RWPE2 (cell line): ENCODE measurements at regions not wholly inside any gene's neighbourhood (a gene's known extent, or its start where the extent isn't known, plus 50 kb on each side); places are given as distances from the start of the nearest gene placed in this dataset.

Experiments
- ATAC-seq: fragments of 200-7000 bp; cut with Tn5 transposase; 3 replicates; pipeline ENCODE4 v1.9.1; 2021; ENCODE audit warnings: low read depth
- DNase-seq: peaks from one replicate; pipeline ENCODE4 v3.0.0-alpha.2; 2020; ENCODE audit warnings: low spot score
- H3K27ac ChIP-seq: fragments of 450-650 bp; 2 replicates; pipeline ENCODE4 v1.5.1; 2017; ENCODE audit warnings: mild to moderate bottlenecking; ENCODE audit not compliant: poor library complexity, severe bottlenecking
- H3K27me3 ChIP-seq: fragments of 250-450 bp; sonication (Bioruptor Pico); 2 replicates; pipeline ENCODE4 v1.5.1; 2021; ENCODE audit warnings: mild to moderate bottlenecking, moderate library complexity; ENCODE audit not compliant: insufficient read depth, poor library complexity, severe bottlenecking
- H3K36me3 ChIP-seq: fragments of 250-450 bp; sonication (Bioruptor Pico); 2 replicates; pipeline ENCODE4 v1.5.1; 2020; ENCODE audit warnings: low read depth, mild to moderate bottlenecking, moderate library complexity
- H3K4me1 ChIP-seq: fragments of 250-450 bp; sonication (Bioruptor Pico); 2 replicates; pipeline ENCODE4 v1.5.1; 2021; ENCODE audit warnings: mild to moderate bottlenecking, moderate library complexity; ENCODE audit not compliant: insufficient read depth, poor library complexity, severe bottlenecking
- H3K4me3 ChIP-seq: fragments of 250-450 bp; sonication (Bioruptor Pico); 2 replicates; pipeline ENCODE4 v1.5.1; 2021; ENCODE audit warnings: mild to moderate bottlenecking, moderate library complexity; ENCODE audit not compliant: severe bottlenecking
- H3K9me3 ChIP-seq: fragments of 250-450 bp; sonication (Bioruptor Pico); 2 replicates; pipeline ENCODE4 v1.5.1; 2021; ENCODE audit warnings: mild to moderate bottlenecking, moderate library complexity; ENCODE audit not compliant: severe bottlenecking
- CTCF ChIP-seq: fragments of 450-650 bp; IDR thresholded peaks from one replicate; pipeline ENCODE4 v1.5.1; 2017; ENCODE audit warnings: mild to moderate bottlenecking, moderate library complexity; ENCODE audit not compliant: poor library complexity, severe bottlenecking

GRCh38 chr14:76612654-76613053, 148.6 kb upstream of the VASH1 start:
- no peaks in the 10 kb centered on the region for H3K36me3 ChIP-seq
- H3K27ac ChIP-seq, result no peak overlapping the region
- no peaks in the 10 kb centered on the region for H3K27me3 ChIP-seq
- peaks cover 6% of the 10 kb centered on the region for H3K9me3 ChIP-seq
- no peak overlapping the region for H3K4me3 ChIP-seq
- no peaks in the 10 kb centered on the region for H3K4me1 ChIP-seq
- DNase-seq (no peak), ATAC-seq (no peak)
- no peak for TF ChIP-seq CTCF

- peaks cover 8% of the 10 kb centered on the region for H3K9me3 ChIP-seq
- no peak overlapping the region for H3K27ac ChIP-seq
- ATAC-seq (no peak), DNase-seq (no peak)
- no peaks in the 10 kb centered on the region for H3K27me3 ChIP-seq
- no peak for TF ChIP-seq CTCF
- H3K4me1 ChIP-seq, result no peaks in the 10 kb centered on the region
- no peak overlapping the region for H3K4me3 ChIP-seq
- no peaks in the 10 kb centered on the region for H3K36me3 ChIP-seq
Measured at GRCh38 chr14:76613616-76614015, 147.7 kb upstream of the VASH1 start.

GRCh38 chr14:76615331-76615730, 145.9 kb upstream of the VASH1 start:
- no peaks in the 10 kb centered on the region for H3K36me3 ChIP-seq
- no peak for DNase-seq
- peaks cover 8% of the 10 kb centered on the region for H3K9me3 ChIP-seq
- no peak overlapping the region for H3K4me3 ChIP-seq
- no peaks in the 10 kb centered on the region for H3K4me1 ChIP-seq
- ATAC-seq, result peak; percentile 68
- TF ChIP-seq CTCF, result no peak
- no peaks in the 10 kb centered on the region for H3K27me3 ChIP-seq
- H3K27ac ChIP-seq, result no peak overlapping the region

GRCh38 chr14:76617440-76617839, 143.8 kb upstream of the VASH1 start:
- H3K27me3 ChIP-seq, result no peaks in the 10 kb centered on the region
- H3K4me1 ChIP-seq, result no peaks in the 10 kb centered on the region
- peaks cover 8% of the 10 kb centered on the region for H3K9me3 ChIP-seq
- H3K4me3 ChIP-seq, result no peak overlapping the region
- H3K27ac ChIP-seq, result no peak overlapping the region
- ATAC-seq, result no peak
- DNase-seq, result no peak
- TF ChIP-seq CTCF, result no peak
- H3K36me3 ChIP-seq, result no peaks in the 10 kb centered on the region

GRCh38 chr14:76636602-76637001, 124.7 kb upstream of the VASH1 start:
- H3K27ac ChIP-seq, result no peak overlapping the region
- H3K27me3 ChIP-seq, result peaks cover 6% of the 10 kb centered on the region
- no peak for DNase-seq
- ATAC-seq, result no peak
- no peaks in the 10 kb centered on the region for H3K4me1 ChIP-seq
- no peaks in the 10 kb centered on the region for H3K36me3 ChIP-seq
- no peaks in the 10 kb centered on the region for H3K9me3 ChIP-seq
- no peak overlapping the region for H3K4me3 ChIP-seq
- no peak for TF ChIP-seq CTCF
